Activated B cell treated with CpG ODN at 0.5 μM for 24 hours (primary cell): ENCODE measurements at regions not wholly inside any gene's neighbourhood (a gene's known extent, or its start where the extent isn't known, plus 50 kb on each side); places are given as distances from the start of the nearest gene placed in this dataset.

Source experiments
- ATAC-seq: fragments of 200-7000 bp; cut with Tn5 transposase; one replicate; pipeline ENCODE4 v1.10.0; 2021; ENCODE audit warnings: low read depth, mild to moderate bottlenecking, moderate library complexity
- CTCF ChIA-PET: fragments of 350-600 bp; sonication (Branson Sonifier 250); formaldehyde crosslinking; loops from one replicate; lab custom pipeline; 2021; ENCODE audit warnings: antibody characterized with exemption; lab: Charles Lee
- POLR2A ChIA-PET: fragments of 350-600 bp; sonication (Branson Sonifier 250); formaldehyde crosslinking; loops from one replicate; lab custom pipeline; 2021; ENCODE audit warnings: antibody characterized with exemption; lab: Charles Lee
- DNase-seq: peaks from one replicate; pipeline ENCODE4 v3.0.0; 2022
- H3K27ac Mint-ChIP-seq: one replicate; pipeline ENCODE4 v1.8.0; 2020; ENCODE audit warnings: mixed read lengths
- H3K27me3 Mint-ChIP-seq: one replicate; pipeline ENCODE4 v1.8.0; 2021; ENCODE audit warnings: mixed read lengths
- H3K36me3 Mint-ChIP-seq: one replicate; pipeline ENCODE4 v1.8.0; 2021; ENCODE audit warnings: low read depth, mixed read lengths
- H3K4me1 Mint-ChIP-seq: one replicate; pipeline ENCODE4 v1.8.0; 2021; ENCODE audit warnings: mixed read lengths
- H3K4me3 Mint-ChIP-seq: one replicate; pipeline ENCODE4 v1.8.0; 2020; ENCODE audit warnings: mild to moderate bottlenecking, mixed read lengths
- H3K9me3 Mint-ChIP-seq: one replicate; pipeline ENCODE4 v1.8.0; 2020; ENCODE audit warnings: mixed read lengths
- intact Hi-C: fragments of 100-400 bp; cut with micrococcal nuclease; formaldehyde crosslinking; loops from one replicate; pipeline ENCODE4 v1.15.1; 2024
- TF ChIP-seq, protein P1 (sequence below): fragments of 200-600 bp; IDR thresholded peaks from one replicate; pipeline ENCODE4 v1.8.0; 2022; ENCODE audit warnings: antibody characterized with exemption, mild to moderate bottlenecking

DNA sequence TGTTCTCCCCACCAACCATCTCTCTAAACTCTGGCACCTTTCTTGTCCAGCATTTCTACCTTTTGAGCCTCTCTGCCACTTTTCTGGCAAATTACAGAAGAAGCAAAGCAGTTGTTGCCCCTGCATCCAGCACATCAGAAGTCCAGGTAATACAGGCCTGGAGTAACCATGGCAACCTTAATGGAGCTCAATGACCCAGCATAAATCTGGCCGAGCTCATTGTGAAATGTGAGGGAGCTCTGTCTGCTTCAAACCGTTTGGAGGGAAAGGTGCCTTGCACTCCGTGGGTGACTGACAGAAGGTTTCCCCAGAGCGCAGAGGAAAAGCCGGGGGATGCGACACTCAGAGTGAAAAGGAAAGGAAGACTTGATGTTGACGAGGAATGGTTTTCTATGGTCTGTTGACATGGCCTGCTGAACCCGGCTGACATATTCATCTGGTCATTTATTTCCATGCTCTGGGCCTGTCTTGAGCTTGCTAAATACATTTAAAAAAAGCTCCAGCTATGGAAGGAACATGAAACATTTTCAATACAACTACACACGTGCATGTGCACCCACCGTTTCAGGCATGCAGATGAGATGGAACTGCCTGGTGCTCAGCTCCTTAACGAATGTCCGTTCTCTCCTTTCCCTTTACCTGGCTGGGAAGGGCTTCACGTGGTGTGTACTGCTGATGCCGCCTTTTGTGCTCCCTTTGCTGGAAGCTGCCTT, 74.9 kb downstream of the ADRA2A start:
- Mint-ChIP-seq H3K4me3 (no peak overlapping the region), H3K4me1 (no peaks in the 10 kb centered on the region), H3K9me3 (no peaks in the 10 kb centered on the region), H3K27ac (no peak overlapping the region), H3K36me3 (no peaks in the 10 kb centered on the region), H3K27me3 (peaks cover 19% of the 10 kb centered on the region)
- intact Hi-C loops = no loop called here
- TF ChIP-seq, protein P1, sequence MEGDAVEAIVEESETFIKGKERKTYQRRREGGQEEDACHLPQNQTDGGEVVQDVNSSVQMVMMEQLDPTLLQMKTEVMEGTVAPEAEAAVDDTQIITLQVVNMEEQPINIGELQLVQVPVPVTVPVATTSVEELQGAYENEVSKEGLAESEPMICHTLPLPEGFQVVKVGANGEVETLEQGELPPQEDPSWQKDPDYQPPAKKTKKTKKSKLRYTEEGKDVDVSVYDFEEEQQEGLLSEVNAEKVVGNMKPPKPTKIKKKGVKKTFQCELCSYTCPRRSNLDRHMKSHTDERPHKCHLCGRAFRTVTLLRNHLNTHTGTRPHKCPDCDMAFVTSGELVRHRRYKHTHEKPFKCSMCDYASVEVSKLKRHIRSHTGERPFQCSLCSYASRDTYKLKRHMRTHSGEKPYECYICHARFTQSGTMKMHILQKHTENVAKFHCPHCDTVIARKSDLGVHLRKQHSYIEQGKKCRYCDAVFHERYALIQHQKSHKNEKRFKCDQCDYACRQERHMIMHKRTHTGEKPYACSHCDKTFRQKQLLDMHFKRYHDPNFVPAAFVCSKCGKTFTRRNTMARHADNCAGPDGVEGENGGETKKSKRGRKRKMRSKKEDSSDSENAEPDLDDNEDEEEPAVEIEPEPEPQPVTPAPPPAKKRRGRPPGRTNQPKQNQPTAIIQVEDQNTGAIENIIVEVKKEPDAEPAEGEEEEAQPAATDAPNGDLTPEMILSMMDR = no peak
- DNase-seq (no peak), ATAC-seq (no peak)
- CTCF ChIA-PET = no interaction called here
- POLR2A ChIA-PET = no interaction called here

DNA sequence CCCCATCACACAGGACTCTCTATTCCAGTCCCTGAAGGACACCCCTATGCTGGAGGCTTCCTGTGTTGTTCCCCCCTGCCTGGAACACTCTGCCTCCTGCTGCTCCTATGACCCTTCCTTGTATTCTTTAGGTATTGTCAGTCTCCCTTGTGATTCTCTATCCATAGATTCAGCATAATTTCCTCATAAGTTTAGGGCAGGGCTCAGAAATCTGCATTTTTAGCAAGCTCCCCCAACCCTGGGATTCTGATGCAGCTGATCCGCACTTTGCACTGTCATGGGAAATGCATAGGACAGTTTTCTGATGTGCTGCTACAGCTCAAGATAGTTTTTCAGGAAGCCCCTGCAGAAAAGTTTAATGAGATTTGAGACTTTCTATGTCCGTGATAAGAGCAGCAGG, 79.9 kb downstream of the ADRA2A start:
- no peak overlapping the region for H3K4me3 Mint-ChIP-seq
- no peak overlapping the region for H3K27ac Mint-ChIP-seq
- H3K4me1 Mint-ChIP-seq = no peaks in the 10 kb centered on the region
- ChIA-PET POLR2A (no interaction called here), CTCF (no interaction called here)
- H3K27me3 Mint-ChIP-seq = peaks cover 25% of the 10 kb centered on the region
- DNase-seq (no peak), ATAC-seq (no peak)
- intact Hi-C loops = no loop called here
- no peaks in the 10 kb centered on the region for H3K9me3 Mint-ChIP-seq
- TF ChIP-seq, protein P1 = no peak
- H3K36me3 Mint-ChIP-seq = no peaks in the 10 kb centered on the region

DNA sequence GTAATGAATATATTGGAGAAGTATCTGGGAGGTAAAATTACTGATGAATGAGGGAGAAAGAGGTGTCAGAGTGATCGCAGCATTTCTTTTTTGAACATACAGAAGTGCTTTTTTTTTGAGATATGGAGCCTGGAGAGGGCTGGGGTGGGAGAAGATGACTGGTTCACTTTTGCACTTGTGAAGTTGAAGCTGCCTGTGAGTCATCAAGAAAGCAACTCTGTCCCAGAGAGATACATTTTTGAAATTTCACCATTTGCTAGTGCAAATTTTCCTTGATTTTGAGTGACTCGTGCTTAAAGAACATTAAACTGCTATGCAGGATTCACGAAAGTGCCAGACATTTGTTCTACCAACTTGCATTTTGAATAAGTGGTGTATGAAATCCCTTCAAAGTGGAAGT, 81.8 kb downstream of the ADRA2A start:
- CTCF ChIA-PET = no interaction called here
- DNase-seq (no peak), ATAC-seq (no peak)
- H3K4me1 Mint-ChIP-seq = no peaks in the 10 kb centered on the region
- H3K9me3 Mint-ChIP-seq = no peaks in the 10 kb centered on the region
- POLR2A ChIA-PET = no interaction called here
- intact Hi-C loops = no loop called here
- H3K27me3 Mint-ChIP-seq = peaks cover 19% of the 10 kb centered on the region
- no peak overlapping the region for H3K4me3 Mint-ChIP-seq
- H3K27ac Mint-ChIP-seq = no peak overlapping the region
- TF ChIP-seq, protein P1 = no peak
- no peaks in the 10 kb centered on the region for H3K36me3 Mint-ChIP-seq

DNA sequence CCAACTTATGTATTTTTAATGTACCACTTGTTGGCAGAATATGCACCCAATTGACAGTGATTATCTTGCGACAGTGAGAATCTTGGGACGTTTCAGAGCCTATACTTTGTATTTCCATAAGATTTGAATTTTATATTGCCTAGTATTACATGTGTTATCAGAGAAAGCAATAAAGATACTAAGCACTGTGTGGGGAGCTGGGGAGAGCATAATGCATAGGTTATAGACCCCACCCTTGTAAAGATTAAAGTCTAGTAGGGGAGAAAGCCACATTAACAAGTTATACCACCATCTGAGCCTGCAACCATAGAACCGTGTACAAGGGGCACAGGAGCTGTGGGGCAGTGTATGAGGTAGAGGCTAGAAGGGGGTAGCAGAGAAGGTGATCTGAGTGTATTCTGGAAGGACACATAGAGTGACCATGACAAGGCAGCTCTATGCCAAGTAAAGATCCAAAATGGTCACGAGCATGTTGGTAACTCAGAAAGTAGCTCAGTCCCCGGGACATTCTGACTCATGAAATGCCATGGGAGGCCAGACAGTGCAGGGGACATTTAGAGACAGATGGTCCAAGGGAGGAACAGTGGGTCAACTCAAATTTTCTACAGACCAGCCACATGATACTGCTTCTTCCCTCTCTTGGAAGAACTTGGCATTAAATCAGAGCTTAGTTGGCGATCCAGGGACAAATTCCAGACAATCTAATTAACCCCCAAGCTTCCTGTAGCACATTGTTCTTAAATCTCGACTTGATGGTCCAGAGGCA, 84.5 kb downstream of the ADRA2A start:
- CTCF ChIA-PET = no interaction called here
- H3K36me3 Mint-ChIP-seq = no peaks in the 10 kb centered on the region
- DNase-seq (no peak), ATAC-seq (no peak)
- H3K9me3 Mint-ChIP-seq = no peaks in the 10 kb centered on the region
- no peaks in the 10 kb centered on the region for H3K4me1 Mint-ChIP-seq
- H3K27ac Mint-ChIP-seq = no peak overlapping the region
- no peak overlapping the region for H3K4me3 Mint-ChIP-seq
- TF ChIP-seq, protein P1 = no peak
- POLR2A ChIA-PET = no interaction called here
- peaks cover 15% of the 10 kb centered on the region for H3K27me3 Mint-ChIP-seq
- intact Hi-C loops = no loop called here

DNA sequence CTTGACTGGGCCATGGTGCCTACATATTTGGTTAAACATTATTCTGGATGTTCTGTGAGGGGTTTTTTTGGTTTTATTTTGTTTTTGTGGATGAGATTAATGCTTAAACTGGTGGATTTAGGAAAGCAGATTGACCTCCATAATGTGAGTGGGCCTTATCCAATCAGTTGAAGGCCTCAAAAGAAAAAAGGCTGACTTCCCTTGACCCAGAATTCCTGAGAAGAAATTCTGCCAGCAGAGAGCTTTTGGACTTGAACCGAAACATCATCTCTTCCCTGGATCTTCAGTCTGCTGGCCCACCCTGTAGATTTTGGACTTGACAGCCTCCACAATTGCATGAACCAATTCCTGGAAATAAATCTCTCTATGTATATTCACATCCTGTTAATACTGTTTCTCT, 94.4 kb downstream of the ADRA2A start:
- intact Hi-C loops = no loop called here
- no peaks in the 10 kb centered on the region for H3K36me3 Mint-ChIP-seq
- peaks cover 29% of the 10 kb centered on the region for H3K27me3 Mint-ChIP-seq
- CTCF ChIA-PET = no interaction called here
- H3K4me1 Mint-ChIP-seq = no peaks in the 10 kb centered on the region
- no peak for ATAC-seq
- no peak overlapping the region for H3K4me3 Mint-ChIP-seq
- TF ChIP-seq, protein P1 = no peak
- H3K27ac Mint-ChIP-seq = no peak overlapping the region
- peaks cover 9% of the 10 kb centered on the region for H3K9me3 Mint-ChIP-seq
- DNase-seq = no peak
- POLR2A ChIA-PET = no interaction called here
